BE2C (cell line): ENCODE measurements at regions not wholly inside any gene's neighbourhood (a gene's known extent, or its start where the extent isn't known, plus 50 kb on each side); places are given as distances from the start of the nearest gene placed in this dataset.

Experiments
- DNase-seq: peaks from one replicate; pipeline ENCODE4 v3.0.0-alpha.2; 2020
- H3K27me3 ChIP-seq: fragments of 250-450 bp; sonication (Bioruptor Pico); 2 replicates; pipeline ENCODE4 v1.5.1; 2020; ENCODE audit warnings: mild to moderate bottlenecking
- H3K36me3 ChIP-seq: fragments of 250-450 bp; sonication (Bioruptor Pico); 2 replicates; pipeline ENCODE4 v1.5.1; 2020; ENCODE audit warnings: mild to moderate bottlenecking
- H3K4me1 ChIP-seq: fragments of 250-450 bp; sonication (Bioruptor Pico); 2 replicates; pipeline ENCODE4 v1.5.1; 2020
- H3K4me3 ChIP-seq: 2 replicates; pipeline ENCODE4 v1.5.1; 2011; ENCODE audit warnings: low read depth, low read length
- H3K9me3 ChIP-seq: fragments of 250-450 bp; sonication (Bioruptor Pico); 2 replicates; pipeline ENCODE4 v1.5.1; 2020
- TF ChIP-seq, protein P1 (sequence below): IDR thresholded peaks from 2 replicates; pipeline ENCODE4 v1.5.1; 2012; ENCODE audit warnings: mild to moderate bottlenecking, low read depth, low read length

DNA sequence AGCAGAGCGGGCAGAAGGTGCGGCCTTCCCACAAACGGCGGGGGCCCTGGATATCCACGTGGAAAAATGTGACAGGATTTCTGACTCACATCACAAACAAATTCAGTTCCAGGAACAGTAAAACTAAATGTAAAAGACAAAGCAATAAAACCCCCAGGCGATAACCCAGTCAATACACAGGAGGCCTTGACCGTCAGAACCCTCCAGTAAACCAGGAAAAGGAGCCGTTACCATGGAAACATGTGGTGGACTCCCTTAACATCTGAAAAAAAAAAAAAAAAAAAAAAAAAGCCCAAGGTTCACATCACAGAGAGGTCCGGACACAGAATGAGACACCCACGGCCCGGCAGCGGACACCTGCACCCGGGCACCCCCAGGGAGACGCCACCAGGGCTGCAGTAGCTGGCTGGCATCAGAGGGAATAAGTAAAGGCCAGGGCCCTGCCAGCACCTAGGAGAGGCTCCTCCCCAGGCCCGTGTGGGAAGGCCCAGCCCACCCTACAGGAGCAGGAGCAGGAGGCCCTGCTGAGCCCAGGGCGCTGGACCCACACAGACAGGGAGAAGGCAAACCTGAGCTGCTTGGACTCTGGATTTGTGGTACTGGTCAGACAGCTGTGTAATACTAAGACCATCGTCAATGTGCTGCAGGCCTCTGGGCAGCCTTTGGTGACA, 83.7 kb downstream of the TMEM18 start:
- H3K4me1 ChIP-seq = peaks cover 5% of the 10 kb centered on the region
- no peak overlapping the region for H3K4me3 ChIP-seq
- TF ChIP-seq, protein P1, sequence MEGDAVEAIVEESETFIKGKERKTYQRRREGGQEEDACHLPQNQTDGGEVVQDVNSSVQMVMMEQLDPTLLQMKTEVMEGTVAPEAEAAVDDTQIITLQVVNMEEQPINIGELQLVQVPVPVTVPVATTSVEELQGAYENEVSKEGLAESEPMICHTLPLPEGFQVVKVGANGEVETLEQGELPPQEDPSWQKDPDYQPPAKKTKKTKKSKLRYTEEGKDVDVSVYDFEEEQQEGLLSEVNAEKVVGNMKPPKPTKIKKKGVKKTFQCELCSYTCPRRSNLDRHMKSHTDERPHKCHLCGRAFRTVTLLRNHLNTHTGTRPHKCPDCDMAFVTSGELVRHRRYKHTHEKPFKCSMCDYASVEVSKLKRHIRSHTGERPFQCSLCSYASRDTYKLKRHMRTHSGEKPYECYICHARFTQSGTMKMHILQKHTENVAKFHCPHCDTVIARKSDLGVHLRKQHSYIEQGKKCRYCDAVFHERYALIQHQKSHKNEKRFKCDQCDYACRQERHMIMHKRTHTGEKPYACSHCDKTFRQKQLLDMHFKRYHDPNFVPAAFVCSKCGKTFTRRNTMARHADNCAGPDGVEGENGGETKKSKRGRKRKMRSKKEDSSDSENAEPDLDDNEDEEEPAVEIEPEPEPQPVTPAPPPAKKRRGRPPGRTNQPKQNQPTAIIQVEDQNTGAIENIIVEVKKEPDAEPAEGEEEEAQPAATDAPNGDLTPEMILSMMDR = no peak
- no peaks in the 10 kb centered on the region for H3K27me3 ChIP-seq
- no peaks in the 10 kb centered on the region for H3K36me3 ChIP-seq
- H3K9me3 ChIP-seq = no peaks in the 10 kb centered on the region
- DNase-seq = no peak

DNA sequence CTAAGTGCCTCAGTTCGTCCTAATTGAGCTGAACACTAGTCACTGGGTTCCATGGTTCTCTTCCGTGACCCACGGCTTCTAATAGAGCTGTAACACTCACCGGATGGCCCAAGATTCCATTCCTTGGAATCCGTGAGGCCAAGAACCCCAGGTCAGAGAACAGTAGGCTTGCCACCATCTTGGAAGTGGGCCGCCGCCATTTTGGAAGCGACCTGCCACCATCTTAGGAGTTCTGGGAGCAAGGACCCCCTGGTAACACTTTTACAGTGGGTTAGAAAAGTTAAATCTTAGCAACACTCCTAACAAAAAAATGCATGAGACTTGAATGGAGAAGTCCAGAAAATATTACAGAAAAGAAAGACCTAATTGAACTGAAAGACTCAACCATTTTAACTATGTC, 84.5 kb downstream of the TMEM18 start:
- no peaks in the 10 kb centered on the region for H3K27me3 ChIP-seq
- no peaks in the 10 kb centered on the region for H3K9me3 ChIP-seq
- no peak for DNase-seq

DNA sequence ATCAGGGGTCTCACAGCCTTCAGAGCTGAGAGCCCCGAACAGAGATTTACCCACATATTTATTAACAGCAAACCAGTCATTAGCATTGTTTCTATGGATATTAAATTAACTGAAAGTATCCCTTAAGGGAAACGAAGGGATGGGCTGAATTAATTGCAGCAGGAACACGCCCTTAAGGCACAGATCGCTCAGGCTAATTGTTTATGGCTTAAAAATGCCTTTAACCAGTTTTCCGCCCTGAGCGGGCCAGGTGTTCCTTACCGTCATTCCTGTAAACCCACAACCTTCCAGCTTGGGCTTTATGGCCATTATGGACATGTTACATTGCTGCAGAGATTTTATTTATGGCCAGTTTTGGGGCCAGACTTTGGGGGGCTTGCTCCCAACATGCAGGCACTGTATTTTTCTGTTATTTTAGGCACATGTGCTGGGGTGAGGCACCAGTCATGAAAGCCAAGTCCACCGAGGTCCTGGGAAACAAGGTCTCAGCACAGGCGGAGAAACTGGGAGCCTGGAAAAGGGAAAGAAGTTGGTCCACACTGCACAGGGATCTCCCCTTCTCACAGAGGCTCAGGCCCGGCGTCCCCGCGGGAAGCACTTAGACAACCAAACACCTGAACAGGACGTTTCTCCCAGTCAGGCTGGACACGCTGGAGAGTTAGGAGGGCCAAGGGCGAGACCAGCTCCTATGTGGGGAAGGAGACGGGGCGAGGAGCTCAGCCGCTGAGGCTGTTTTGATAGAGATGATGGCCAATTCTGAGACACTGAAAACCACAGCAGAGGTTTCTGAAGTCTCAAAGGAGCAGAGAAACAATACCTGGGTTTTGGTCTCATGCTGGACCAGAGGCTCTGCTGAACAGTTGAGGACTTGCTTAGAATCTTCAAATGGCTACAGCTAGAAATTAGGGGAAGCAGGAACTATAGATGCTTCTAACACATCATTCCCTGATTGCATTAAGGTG, 86.7 kb downstream of the TMEM18 start:
- TF ChIP-seq, protein P1 = no peak
- Histone ChIP-seq H3K4me3 (no peak overlapping the region), H3K4me1 (peaks cover 10% of the 10 kb centered on the region), H3K36me3 (no peaks in the 10 kb centered on the region), H3K9me3 (no peaks in the 10 kb centered on the region), H3K27me3 (no peaks in the 10 kb centered on the region)
- DNase-seq = no peak

More for the DNA sequence above, 84.5 kb downstream of the TMEM18 start:
- Histone ChIP-seq H3K4me3 (no peak overlapping the region), H3K36me3 (no peaks in the 10 kb centered on the region), H3K4me1 (peaks cover 5% of the 10 kb centered on the region)
- TF ChIP-seq, protein P1 = no peak

DNA sequence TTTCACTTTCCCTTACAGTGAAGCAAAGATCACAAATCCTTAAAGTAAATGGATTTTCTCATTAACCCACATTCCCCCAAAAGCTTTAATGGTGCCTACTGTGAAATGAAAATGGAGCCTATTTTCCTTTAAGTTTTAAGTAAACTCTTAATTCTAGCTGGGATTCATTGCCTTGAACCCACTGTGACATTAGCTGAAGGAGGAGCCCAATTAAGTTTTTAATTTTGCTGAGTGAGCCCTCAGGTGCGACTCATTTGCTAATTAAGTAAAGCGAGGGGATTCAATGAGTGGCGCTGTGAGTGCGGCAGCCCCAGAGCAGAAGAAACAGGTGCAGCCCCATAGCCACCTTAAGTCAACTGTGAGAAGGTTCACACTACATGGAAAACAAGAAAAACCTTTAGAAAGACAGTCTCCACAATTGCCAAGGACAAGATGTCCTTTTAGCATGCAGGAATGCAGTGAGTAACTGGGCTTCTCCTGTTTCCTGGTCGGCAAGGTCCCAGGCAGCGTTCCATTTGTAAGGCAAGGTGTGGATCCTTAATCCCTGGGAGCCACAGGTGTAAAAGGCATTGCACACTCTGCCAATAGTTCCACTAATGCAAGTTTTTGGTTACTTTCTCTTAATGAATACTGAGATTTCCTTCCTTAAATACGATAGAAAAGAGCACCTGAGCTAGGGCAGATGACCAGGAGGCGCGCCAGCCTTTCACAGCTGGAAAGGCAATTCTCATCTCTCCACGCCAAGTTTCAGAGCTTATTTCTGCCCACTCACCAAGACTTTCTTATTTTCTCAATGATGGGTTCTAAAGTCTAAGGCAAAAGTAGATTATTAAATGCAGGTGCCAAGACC, 87.7 kb downstream of the TMEM18 start:
- no peaks in the 10 kb centered on the region for H3K36me3 ChIP-seq

DNA sequence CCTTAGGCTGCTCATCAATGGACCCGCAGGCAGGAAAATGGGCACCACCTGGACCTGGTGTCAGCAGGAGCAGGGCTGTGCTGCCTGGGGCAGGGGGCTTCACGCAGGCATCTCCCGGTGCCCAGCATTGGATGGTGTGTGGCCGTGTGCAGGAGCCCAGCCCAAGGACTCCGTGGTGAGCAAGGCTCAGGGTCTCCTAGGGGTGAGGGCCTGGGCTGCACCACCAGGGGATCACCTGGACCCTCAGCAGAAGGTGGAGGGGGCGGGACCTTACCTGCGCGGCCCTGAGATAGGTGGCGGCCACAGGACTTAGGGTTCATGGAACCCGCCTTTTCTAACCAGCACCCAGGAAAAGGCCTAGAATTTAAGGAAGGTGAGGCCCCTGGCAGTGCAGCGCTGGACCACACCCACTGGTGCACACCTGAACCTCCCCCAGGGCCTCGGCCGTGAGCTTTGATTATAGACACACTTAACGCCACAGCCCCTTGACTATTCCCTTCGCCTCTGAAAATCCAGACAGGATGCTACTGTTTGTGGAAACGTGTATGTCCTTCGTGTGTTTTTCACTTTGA, 89.0 kb downstream of the TMEM18 start:
- no peaks in the 10 kb centered on the region for H3K36me3 ChIP-seq
- H3K9me3 ChIP-seq = no peaks in the 10 kb centered on the region
- no peak overlapping the region for H3K4me3 ChIP-seq
- no peaks in the 10 kb centered on the region for H3K27me3 ChIP-seq
- TF ChIP-seq, protein P1 = no peak
- peaks cover 8% of the 10 kb centered on the region for H3K4me1 ChIP-seq
- no peak for DNase-seq

More for the DNA sequence above, 87.7 kb downstream of the TMEM18 start:
- no peaks in the 10 kb centered on the region for H3K27me3 ChIP-seq
- DNase-seq = no peak
- H3K4me3 ChIP-seq = no peak overlapping the region
- TF ChIP-seq, protein P1 = no peak
- H3K4me1 ChIP-seq = peaks cover 8% of the 10 kb centered on the region
- no peaks in the 10 kb centered on the region for H3K9me3 ChIP-seq
